Activated CD4-positive, alpha-beta memory T cell treated with anti-CD3 and anti-CD28 coated beads, Interleukin-2, amount 10 ng/mL, durations not matched to agents 7 days and 5 days (primary cell): ENCODE measurements at regions not wholly inside any gene's neighbourhood (a gene's known extent, or its start where the extent isn't known, plus 50 kb on each side); places are given as distances from the start of the nearest gene placed in this dataset.

Experiments
- CTCF ChIA-PET: fragments of 350-600 bp; sonication (Branson Sonifier 250); formaldehyde crosslinking; loops from one replicate; lab custom pipeline; 2021; ENCODE audit warnings: antibody characterized with exemption, inconsistent platforms; lab: Charles Lee
- POLR2A ChIA-PET: fragments of 350-600 bp; sonication (Branson Sonifier 250); formaldehyde crosslinking; loops from one replicate; lab custom pipeline; 2021; ENCODE audit warnings: antibody characterized with exemption; lab: Charles Lee
- DNase-seq: peaks from one replicate; pipeline ENCODE4 v3.0.0-alpha.2; 2020
- H3K27ac Mint-ChIP-seq: one replicate; pipeline ENCODE4 v1.8.0; 2021; ENCODE audit warnings: mild to moderate bottlenecking, mixed read lengths
- H3K27me3 Mint-ChIP-seq: one replicate; pipeline ENCODE4 v1.8.0; 2021; ENCODE audit warnings: mixed read lengths
- H3K36me3 Mint-ChIP-seq: one replicate; pipeline ENCODE4 v1.8.0; 2021; ENCODE audit warnings: low read depth, mixed read lengths
- H3K4me1 Mint-ChIP-seq: one replicate; pipeline ENCODE4 v1.8.0; 2021; ENCODE audit warnings: mixed read lengths
- H3K4me3 Mint-ChIP-seq: one replicate; pipeline ENCODE4 v1.8.0; 2021; ENCODE audit warnings: mild to moderate bottlenecking, mixed read lengths
- H3K9me3 Mint-ChIP-seq: one replicate; pipeline ENCODE4 v1.8.0; 2021; ENCODE audit warnings: mixed read lengths

- Mint-ChIP-seq H3K9me3 (no peaks in the 10 kb centered on the region), H3K4me3 (no peak overlapping the region), H3K27ac (no peak overlapping the region), H3K27me3 (no peaks in the 10 kb centered on the region), H3K36me3 (no peaks in the 10 kb centered on the region), H3K4me1 (no peaks in the 10 kb centered on the region)
- DNase-seq, result no peak
- POLR2A ChIA-PET, result no interaction called here
- CTCF ChIA-PET, result interaction anchor here (0.7 kb wide), 1 partner anchor 248 kb away, joined by 3 read pairs; no protein-coding TSS in a partner anchor
These were observed 211.4 kb upstream of the SETMAR start for GRCh38 chr3:4091786-4092185.

GRCh38 chr3:4097801-4098200, 205.4 kb upstream of the SETMAR start:
- H3K4me1 Mint-ChIP-seq, result no peaks in the 10 kb centered on the region
- DNase-seq, result no peak
- no peak overlapping the region for H3K4me3 Mint-ChIP-seq
- CTCF ChIA-PET, result no interaction called here
- no peaks in the 10 kb centered on the region for H3K9me3 Mint-ChIP-seq
- no peaks in the 10 kb centered on the region for H3K27me3 Mint-ChIP-seq
- no peak overlapping the region for H3K27ac Mint-ChIP-seq
- H3K36me3 Mint-ChIP-seq, result no peaks in the 10 kb centered on the region
- POLR2A ChIA-PET, result no interaction called here

DNA sequence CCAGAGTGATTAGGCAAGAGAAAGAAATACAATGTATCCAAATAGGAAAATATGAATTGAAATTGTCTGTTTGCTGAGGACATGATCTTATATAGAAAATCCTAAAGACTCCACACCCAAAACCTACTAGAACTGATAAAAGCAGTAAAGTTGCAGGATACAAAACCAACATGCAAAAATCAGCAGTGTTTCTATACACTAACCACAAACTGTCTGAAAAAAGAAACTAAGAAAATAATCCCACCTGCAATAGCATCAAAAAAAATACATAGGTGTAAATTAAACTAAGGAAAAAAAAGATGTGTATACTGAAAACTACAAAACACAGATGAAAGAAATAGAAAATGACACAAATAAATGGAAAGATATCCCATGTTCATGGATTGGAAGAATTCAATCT, 203.6 kb upstream of the SETMAR start:
- Mint-ChIP-seq H3K27me3 (no peaks in the 10 kb centered on the region), H3K4me3 (no peak overlapping the region), H3K27ac (no peak overlapping the region), H3K36me3 (no peaks in the 10 kb centered on the region), H3K4me1 (no peaks in the 10 kb centered on the region), H3K9me3 (no peaks in the 10 kb centered on the region)
- POLR2A ChIA-PET, result no interaction called here
- CTCF ChIA-PET, result no interaction called here
- no peak for DNase-seq

GRCh38 chr3:4107430-4107829, 195.7 kb upstream of the SETMAR start:
- no peak for DNase-seq
- Mint-ChIP-seq H3K4me3 (no peak overlapping the region), H3K27ac (no peak overlapping the region)

DNA sequence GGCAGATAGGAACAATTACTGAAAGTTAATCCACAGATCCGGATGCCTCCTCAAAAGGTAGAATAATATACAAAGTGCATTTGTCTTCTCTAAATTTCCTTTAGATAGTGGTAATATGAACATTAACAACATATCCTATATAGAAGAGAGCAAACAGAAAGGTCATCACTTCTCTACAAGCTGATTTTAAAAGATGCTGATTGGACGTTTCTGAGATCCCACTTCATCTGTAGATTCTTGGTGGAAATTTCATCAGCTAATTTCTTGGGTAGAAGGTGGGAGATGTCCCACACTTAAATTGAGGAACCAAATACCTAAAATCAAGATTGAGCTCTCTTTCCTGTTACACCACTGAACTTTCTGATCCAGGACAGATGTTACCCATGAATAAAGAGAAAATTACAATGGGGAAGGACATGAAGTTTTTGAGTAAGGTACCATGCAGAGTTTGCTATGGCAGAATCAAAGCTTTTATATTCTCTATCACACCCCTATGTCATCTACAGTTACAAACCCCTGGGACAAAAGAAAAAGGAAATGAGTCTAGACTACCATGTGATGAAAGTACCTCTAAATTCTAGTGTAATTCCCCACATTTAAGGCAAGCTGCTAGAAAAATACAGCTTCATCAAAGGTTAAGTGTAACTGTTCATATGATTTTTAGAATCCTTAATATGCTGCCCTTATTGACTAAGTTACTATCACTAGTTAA, 189.2 kb upstream of the SETMAR start:
- Mint-ChIP-seq H3K4me1 (no peaks in the 10 kb centered on the region), H3K27ac (no peak overlapping the region), H3K36me3 (no peaks in the 10 kb centered on the region), H3K4me3 (no peak overlapping the region), H3K9me3 (no peaks in the 10 kb centered on the region), H3K27me3 (no peaks in the 10 kb centered on the region)
- ChIA-PET POLR2A (no interaction called here), CTCF (no interaction called here)
- no peak for DNase-seq

More at GRCh38 chr3:4107430-4107829, 195.7 kb upstream of the SETMAR start:
- POLR2A ChIA-PET, result no interaction called here
- Mint-ChIP-seq H3K4me1 (no peaks in the 10 kb centered on the region), H3K27me3 (no peaks in the 10 kb centered on the region), H3K9me3 (no peaks in the 10 kb centered on the region), H3K36me3 (no peaks in the 10 kb centered on the region)
- CTCF ChIA-PET, result interaction anchor here (1.2 kb wide), 1 partner anchor 13 kb away, joined by 3 read pairs; no protein-coding TSS in a partner anchor

DNA sequence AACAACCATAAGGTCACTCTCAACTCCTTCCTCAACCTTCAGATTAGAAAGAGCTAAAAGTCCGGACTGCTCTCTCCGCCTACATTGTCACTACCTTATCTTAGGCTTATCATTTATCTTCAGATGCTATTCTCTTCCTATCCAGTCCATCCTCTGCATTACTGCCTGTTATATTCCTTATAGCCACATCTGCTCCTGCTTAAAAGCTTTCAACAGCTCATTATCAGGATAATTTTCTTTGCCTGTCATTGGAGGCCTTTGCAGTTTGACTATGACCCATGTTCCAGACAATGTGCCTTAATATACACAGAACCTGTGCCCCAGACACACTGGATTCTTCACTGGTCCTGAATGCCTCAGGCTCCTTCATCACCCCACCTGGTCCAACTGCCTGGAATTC, 184.1 kb upstream of the SETMAR start:
- no peak overlapping the region for H3K4me3 Mint-ChIP-seq
- H3K36me3 Mint-ChIP-seq, result no peaks in the 10 kb centered on the region
- CTCF ChIA-PET, result no interaction called here
- DNase-seq, result no peak
- H3K27ac Mint-ChIP-seq, result no peak overlapping the region
- no peaks in the 10 kb centered on the region for H3K27me3 Mint-ChIP-seq
- no peaks in the 10 kb centered on the region for H3K9me3 Mint-ChIP-seq
- no peaks in the 10 kb centered on the region for H3K4me1 Mint-ChIP-seq
- POLR2A ChIA-PET, result no interaction called here

GRCh38 chr3:4125576-4125975, 177.6 kb upstream of the SETMAR start:
- H3K9me3 Mint-ChIP-seq, result peaks cover 3% of the 10 kb centered on the region
- H3K36me3 Mint-ChIP-seq, result no peaks in the 10 kb centered on the region
- no peaks in the 10 kb centered on the region for H3K4me1 Mint-ChIP-seq
- H3K4me3 Mint-ChIP-seq, result no peak overlapping the region
- H3K27ac Mint-ChIP-seq, result no peak overlapping the region
- ChIA-PET POLR2A (no interaction called here), CTCF (no interaction called here)
- no peak for DNase-seq
- no peaks in the 10 kb centered on the region for H3K27me3 Mint-ChIP-seq

- Mint-ChIP-seq H3K27me3 (no peaks in the 10 kb centered on the region), H3K4me1 (no peaks in the 10 kb centered on the region), H3K27ac (no peak overlapping the region), H3K4me3 (no peak overlapping the region), H3K9me3 (peaks cover under 1% of the 10 kb centered on the region), H3K36me3 (no peaks in the 10 kb centered on the region)
- no peak for DNase-seq
- CTCF ChIA-PET, result no interaction called here
- POLR2A ChIA-PET, result no interaction called here
These were observed 164.9 kb upstream of the SETMAR start for GRCh38 chr3:4138150-4138785.

DNA sequence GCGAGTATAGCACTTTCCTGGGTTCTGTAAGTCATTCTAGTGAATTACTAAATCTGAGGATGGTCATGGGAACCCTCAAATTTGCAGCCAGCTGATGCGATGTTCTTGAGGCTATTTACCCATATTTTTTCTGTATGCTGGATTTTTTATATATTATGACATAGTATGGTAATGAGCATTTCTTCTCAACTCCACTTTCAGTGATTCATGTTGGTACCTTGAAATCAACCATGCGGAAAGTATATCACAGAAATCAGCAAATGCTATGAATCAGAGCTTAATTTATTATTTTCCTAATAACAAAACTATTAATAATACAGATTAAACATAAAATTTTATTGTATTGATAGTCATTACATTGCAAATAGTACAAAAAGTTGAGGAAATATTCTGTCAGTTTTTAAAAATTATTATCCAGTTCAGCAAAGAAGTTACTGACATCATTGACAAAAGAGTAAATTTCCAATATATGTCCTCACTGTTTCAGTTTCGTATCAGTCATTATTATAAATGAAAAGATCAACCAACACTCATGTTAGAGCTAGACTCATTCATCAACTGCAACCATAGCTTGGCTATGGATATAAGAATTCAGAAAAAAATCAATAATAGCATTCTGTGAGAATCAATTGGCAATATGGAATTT, 164.3 kb upstream of the SETMAR start:
- no peak overlapping the region for H3K27ac Mint-ChIP-seq
- no peaks in the 10 kb centered on the region for H3K9me3 Mint-ChIP-seq
- H3K4me1 Mint-ChIP-seq, result no peaks in the 10 kb centered on the region
- no peak overlapping the region for H3K4me3 Mint-ChIP-seq
- POLR2A ChIA-PET, result no interaction called here
- DNase-seq, result no peak
- CTCF ChIA-PET, result no interaction called here
- no peaks in the 10 kb centered on the region for H3K36me3 Mint-ChIP-seq
- no peaks in the 10 kb centered on the region for H3K27me3 Mint-ChIP-seq

DNA sequence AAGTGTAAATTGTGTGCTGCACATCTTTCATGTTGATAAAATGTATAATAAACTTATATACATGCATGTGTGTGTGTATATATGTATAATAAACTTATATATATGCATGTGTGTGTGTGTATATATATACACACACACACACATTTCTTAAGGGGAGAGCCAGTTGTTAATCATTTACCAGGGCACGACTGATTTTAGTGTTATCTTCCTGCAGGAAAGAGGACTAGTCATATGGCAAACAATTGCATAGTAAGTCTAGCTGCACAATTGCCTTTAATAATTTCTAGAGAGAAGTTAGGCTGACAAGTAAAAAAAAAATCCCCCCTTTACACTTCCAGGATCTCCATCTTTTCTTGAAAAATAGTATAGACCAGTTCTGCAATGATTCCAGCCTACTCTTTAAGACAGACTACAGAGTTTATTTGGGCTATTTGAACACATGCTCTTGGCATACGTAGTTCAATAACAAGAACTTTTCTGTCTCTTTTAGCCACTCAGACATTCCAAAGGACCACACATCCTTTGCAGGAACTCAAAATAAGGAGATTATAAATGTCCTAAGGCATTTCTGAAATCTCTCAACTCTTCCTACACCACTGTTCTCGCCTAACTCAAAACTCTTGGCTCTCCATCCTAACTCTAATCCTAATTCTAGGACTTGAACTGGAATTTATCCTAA, 163.6 kb upstream of the SETMAR start:
- no peaks in the 10 kb centered on the region for H3K27me3 Mint-ChIP-seq
- no peaks in the 10 kb centered on the region for H3K9me3 Mint-ChIP-seq
- DNase-seq, result no peak
- no peak overlapping the region for H3K27ac Mint-ChIP-seq
- no peaks in the 10 kb centered on the region for H3K4me1 Mint-ChIP-seq
- ChIA-PET POLR2A (no interaction called here), CTCF (no interaction called here)
- no peak overlapping the region for H3K4me3 Mint-ChIP-seq
- H3K36me3 Mint-ChIP-seq, result no peaks in the 10 kb centered on the region

DNA sequence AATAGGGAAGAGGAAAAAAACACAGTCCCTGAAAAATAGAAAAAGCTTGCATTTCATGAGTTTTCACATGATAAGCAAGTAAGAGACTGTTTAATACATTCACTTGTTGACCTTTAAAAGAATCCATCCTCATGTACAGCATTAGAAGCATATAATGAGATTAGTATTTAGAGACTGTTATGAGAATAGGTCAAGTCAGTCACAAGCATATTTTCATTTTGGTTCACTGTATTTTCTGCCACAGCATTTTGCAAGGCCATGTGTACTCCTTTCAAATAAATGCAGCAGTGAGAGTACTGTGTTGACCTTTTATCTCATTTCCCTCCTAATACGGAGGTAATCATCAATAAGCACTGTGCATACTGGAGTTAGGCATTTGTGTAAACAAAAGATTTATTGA, 162.2 kb upstream of the SETMAR start:
- ChIA-PET POLR2A (no interaction called here), CTCF (no interaction called here)
- no peaks in the 10 kb centered on the region for H3K4me1 Mint-ChIP-seq
- H3K27ac Mint-ChIP-seq, result no peak overlapping the region
- no peaks in the 10 kb centered on the region for H3K36me3 Mint-ChIP-seq
- H3K4me3 Mint-ChIP-seq, result no peak overlapping the region
- no peak for DNase-seq
- H3K27me3 Mint-ChIP-seq, result no peaks in the 10 kb centered on the region
- H3K9me3 Mint-ChIP-seq, result no peaks in the 10 kb centered on the region

DNA sequence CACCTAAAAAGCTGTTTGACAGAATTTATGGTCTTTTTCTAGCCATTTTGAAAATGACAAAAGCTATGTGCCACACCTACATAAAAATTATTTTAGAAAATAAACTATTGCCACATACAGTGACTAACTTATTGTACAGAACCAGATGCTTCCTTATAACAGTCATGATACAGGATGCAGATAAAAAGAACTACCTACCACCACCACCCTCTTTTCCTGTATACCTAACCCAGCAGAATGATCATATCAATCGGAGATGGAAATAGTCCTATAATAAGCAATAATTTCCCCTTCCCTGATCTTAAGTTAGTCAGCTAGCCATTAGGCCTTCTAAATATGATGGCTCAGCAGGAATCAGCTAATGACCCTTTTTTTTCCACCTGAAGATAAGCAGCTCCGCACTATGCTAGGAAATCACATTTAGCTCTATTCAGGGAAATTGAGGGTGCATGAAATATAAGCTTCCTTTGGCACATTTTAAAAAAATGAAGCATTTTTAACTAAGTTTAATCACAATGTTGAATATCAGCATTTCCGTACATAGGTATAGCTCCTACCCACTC, 155.5 kb upstream of the SETMAR start:
- no peak overlapping the region for H3K27ac Mint-ChIP-seq
- ChIA-PET CTCF (no interaction called here), POLR2A (no interaction called here)
- H3K9me3 Mint-ChIP-seq, result peaks cover 3% of the 10 kb centered on the region
- no peak overlapping the region for H3K4me3 Mint-ChIP-seq
- H3K27me3 Mint-ChIP-seq, result no peaks in the 10 kb centered on the region
- no peaks in the 10 kb centered on the region for H3K4me1 Mint-ChIP-seq
- no peak for DNase-seq
- H3K36me3 Mint-ChIP-seq, result no peaks in the 10 kb centered on the region

DNA sequence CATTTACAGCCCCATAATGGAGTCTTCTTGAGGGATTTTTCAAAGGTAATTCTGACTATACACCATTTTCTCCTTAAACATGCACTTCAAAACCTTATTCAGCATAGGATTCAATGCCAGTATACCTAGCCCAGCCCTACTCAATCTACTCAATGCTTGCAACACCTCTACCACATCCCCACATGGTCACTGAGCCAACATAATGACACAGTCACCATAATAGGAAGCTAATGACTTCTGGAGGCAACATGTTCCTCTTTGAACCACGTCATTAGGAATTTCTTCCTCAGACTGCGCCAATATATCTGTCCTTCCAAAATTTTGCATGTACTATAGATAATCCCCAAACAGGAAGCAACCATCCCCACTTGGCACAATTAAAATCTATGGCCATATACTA, 153.9 kb upstream of the SETMAR start:
- H3K27me3 Mint-ChIP-seq, result no peaks in the 10 kb centered on the region
- ChIA-PET POLR2A (no interaction called here), CTCF (no interaction called here)
- peaks cover 3% of the 10 kb centered on the region for H3K9me3 Mint-ChIP-seq
- no peak overlapping the region for H3K4me3 Mint-ChIP-seq
- DNase-seq, result no peak
- H3K4me1 Mint-ChIP-seq, result no peaks in the 10 kb centered on the region
- no peak overlapping the region for H3K27ac Mint-ChIP-seq
- no peaks in the 10 kb centered on the region for H3K36me3 Mint-ChIP-seq
